ENCODE measurements at regions not wholly inside any gene's neighbourhood (a gene's known extent, or its start where the extent isn't known, plus 50 kb on each side); places are given as distances from the start of the nearest gene placed in this dataset.

- no peaks in the 10 kb centered on the region for H3K27me3 ChIP-seq (ENCODE audit: insufficient read depth)
- no peak for DNase-seq (ENCODE audit: low spot score)
- Mint-ChIP-seq H3K27me3 (ENCODE audit: insufficient read depth, low read depth, poor library complexity) (no peaks in the 10 kb centered on the region), H3K4me3 (no peak overlapping the region), H3K9me3 (no peaks in the 10 kb centered on the region), H3K36me3 (ENCODE audit: low read depth) (no peaks in the 10 kb centered on the region), H3K27ac (no peak overlapping the region), H3K4me1 (peaks cover 6% of the 10 kb centered on the region; the same call in 2 of the 3 replicates)
- H3K79me2 ChIP-seq (replicated peaks; ENCODE audit: insufficient read depth) = no peaks in the 10 kb centered on the region
- H3K36me3 ChIP-seq (ENCODE audit: insufficient read depth) = 0 out of 2 replicates have a peak, but pooled peaks cover 3% of the 10 kb centered on the region
- no peak overlapping the region for H3K4me3 ChIP-seq
- H3K4me2 ChIP-seq = no peak overlapping the region
- H3K4me1 ChIP-seq (ENCODE audit: insufficient read depth) = no peaks in the 10 kb centered on the region
- H2AFZ ChIP-seq = no peak overlapping the region
- no peak for ATAC-seq
- H3K9me2 ChIP-seq (ENCODE audit: insufficient read depth) = no peaks in the 10 kb centered on the region
- no peak overlapping the region for H3K27ac ChIP-seq (ENCODE audit: low read depth)
- H3F3A ChIP-seq (replicated peaks; ENCODE audit: low read depth) = no peaks in the 10 kb centered on the region
- TF ChIP-seq NANOG (IDR thresholded peaks at IDR 0.05; ENCODE audit: borderline replicate concordance) = no peak
- no peak for TF ChIP-seq EZH2 (IDR thresholded peaks at IDR 0.05; ENCODE audit: low read depth, unreplicated experiment)
- TF ChIP-seq, protein P1, sequence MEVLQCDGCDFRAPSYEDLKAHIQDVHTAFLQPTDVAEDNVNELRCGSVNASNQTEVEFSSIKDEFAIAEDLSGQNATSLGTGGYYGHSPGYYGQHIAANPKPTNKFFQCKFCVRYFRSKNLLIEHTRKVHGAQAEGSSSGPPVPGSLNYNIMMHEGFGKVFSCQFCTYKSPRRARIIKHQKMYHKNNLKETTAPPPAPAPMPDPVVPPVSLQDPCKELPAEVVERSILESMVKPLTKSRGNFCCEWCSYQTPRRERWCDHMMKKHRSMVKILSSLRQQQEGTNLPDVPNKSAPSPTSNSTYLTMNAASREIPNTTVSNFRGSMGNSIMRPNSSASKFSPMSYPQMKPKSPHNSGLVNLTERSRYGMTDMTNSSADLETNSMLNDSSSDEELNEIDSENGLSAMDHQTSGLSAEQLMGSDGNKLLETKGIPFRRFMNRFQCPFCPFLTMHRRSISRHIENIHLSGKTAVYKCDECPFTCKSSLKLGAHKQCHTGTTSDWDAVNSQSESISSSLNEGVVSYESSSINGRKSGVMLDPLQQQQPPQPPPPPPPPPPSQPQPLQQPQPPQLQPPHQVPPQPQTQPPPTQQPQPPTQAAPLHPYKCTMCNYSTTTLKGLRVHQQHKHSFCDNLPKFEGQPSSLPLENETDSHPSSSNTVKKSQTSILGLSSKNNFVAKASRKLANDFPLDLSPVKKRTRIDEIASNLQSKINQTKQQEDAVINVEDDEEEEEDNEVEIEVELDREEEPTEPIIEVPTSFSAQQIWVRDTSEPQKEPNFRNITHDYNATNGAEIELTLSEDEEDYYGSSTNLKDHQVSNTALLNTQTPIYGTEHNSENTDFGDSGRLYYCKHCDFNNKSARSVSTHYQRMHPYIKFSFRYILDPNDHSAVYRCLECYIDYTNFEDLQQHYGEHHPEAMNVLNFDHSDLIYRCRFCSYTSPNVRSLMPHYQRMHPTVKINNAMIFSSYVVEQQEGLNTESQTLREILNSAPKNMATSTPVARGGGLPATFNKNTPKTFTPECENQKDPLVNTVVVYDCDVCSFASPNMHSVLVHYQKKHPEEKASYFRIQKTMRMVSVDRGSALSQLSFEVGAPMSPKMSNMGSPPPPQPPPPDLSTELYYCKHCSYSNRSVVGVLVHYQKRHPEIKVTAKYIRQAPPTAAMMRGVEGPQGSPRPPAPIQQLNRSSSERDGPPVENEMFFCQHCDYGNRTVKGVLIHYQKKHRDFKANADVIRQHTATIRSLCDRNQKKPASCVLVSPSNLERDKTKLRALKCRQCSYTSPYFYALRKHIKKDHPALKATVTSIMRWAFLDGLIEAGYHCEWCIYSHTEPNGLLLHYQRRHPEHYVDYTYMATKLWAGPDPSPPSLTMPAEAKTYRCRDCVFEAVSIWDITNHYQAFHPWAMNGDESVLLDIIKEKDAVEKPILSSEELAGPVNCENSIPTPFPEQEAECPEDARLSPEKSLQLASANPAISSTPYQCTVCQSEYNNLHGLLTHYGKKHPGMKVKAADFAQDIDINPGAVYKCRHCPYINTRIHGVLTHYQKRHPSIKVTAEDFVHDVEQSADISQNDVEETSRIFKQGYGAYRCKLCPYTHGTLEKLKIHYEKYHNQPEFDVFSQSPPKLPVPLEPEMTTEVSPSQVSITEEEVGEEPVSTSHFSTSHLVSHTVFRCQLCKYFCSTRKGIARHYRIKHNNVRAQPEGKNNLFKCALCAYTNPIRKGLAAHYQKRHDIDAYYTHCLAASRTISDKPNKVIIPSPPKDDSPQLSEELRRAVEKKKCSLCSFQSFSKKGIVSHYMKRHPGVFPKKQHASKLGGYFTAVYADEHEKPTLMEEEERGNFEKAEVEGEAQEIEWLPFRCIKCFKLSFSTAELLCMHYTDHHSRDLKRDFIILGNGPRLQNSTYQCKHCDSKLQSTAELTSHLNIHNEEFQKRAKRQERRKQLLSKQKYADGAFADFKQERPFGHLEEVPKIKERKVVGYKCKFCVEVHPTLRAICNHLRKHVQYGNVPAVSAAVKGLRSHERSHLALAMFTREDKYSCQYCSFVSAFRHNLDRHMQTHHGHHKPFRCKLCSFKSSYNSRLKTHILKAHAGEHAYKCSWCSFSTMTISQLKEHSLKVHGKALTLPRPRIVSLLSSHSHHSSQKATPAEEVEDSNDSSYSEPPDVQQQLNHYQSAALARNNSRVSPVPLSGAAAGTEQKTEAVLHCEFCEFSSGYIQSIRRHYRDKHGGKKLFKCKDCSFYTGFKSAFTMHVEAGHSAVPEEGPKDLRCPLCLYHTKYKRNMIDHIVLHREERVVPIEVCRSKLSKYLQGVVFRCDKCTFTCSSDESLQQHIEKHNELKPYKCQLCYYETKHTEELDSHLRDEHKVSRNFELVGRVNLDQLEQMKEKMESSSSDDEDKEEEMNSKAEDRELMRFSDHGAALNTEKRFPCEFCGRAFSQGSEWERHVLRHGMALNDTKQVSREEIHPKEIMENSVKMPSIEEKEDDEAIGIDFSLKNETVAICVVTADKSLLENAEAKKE (CRISPR knock-in tag; IDR thresholded peaks at IDR 0.05) = no peak
- TF ChIP-seq, protein P2, sequence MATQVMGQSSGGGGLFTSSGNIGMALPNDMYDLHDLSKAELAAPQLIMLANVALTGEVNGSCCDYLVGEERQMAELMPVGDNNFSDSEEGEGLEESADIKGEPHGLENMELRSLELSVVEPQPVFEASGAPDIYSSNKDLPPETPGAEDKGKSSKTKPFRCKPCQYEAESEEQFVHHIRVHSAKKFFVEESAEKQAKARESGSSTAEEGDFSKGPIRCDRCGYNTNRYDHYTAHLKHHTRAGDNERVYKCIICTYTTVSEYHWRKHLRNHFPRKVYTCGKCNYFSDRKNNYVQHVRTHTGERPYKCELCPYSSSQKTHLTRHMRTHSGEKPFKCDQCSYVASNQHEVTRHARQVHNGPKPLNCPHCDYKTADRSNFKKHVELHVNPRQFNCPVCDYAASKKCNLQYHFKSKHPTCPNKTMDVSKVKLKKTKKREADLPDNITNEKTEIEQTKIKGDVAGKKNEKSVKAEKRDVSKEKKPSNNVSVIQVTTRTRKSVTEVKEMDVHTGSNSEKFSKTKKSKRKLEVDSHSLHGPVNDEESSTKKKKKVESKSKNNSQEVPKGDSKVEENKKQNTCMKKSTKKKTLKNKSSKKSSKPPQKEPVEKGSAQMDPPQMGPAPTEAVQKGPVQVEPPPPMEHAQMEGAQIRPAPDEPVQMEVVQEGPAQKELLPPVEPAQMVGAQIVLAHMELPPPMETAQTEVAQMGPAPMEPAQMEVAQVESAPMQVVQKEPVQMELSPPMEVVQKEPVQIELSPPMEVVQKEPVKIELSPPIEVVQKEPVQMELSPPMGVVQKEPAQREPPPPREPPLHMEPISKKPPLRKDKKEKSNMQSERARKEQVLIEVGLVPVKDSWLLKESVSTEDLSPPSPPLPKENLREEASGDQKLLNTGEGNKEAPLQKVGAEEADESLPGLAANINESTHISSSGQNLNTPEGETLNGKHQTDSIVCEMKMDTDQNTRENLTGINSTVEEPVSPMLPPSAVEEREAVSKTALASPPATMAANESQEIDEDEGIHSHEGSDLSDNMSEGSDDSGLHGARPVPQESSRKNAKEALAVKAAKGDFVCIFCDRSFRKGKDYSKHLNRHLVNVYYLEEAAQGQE (IDR thresholded peaks at IDR 0.05; ENCODE audit: unreplicated experiment) = no peak
- no peak for TF ChIP-seq POLR2AphosphoS5 (IDR thresholded peaks at IDR 0.05; ENCODE audit: low read depth)
- no peak for TF ChIP-seq CREB1 (CRISPR knock-in tag; IDR thresholded peaks at IDR 0.05; ENCODE audit: low read depth)
- TF ChIP-seq, protein P3, sequence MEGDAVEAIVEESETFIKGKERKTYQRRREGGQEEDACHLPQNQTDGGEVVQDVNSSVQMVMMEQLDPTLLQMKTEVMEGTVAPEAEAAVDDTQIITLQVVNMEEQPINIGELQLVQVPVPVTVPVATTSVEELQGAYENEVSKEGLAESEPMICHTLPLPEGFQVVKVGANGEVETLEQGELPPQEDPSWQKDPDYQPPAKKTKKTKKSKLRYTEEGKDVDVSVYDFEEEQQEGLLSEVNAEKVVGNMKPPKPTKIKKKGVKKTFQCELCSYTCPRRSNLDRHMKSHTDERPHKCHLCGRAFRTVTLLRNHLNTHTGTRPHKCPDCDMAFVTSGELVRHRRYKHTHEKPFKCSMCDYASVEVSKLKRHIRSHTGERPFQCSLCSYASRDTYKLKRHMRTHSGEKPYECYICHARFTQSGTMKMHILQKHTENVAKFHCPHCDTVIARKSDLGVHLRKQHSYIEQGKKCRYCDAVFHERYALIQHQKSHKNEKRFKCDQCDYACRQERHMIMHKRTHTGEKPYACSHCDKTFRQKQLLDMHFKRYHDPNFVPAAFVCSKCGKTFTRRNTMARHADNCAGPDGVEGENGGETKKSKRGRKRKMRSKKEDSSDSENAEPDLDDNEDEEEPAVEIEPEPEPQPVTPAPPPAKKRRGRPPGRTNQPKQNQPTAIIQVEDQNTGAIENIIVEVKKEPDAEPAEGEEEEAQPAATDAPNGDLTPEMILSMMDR (conservative IDR thresholded peaks at IDR 0.05; ENCODE audit: low read depth in 2 of 2) = no peak
- no peak for TF ChIP-seq JUNB (IDR thresholded peaks at IDR 0.05; ENCODE audit: unreplicated experiment)
- no peak for TF ChIP-seq ZNF114 (CRISPR knock-in tag; IDR thresholded peaks at IDR 0.05)
- no peak for TF ChIP-seq EZH2phosphoT487 (IDR thresholded peaks at IDR 0.05; ENCODE audit: unreplicated experiment)
- no peak for TF ChIP-seq ETS1 (IDR thresholded peaks at IDR 0.05)
- no peak for TF ChIP-seq ZNF331 (CRISPR knock-in tag; IDR thresholded peaks at IDR 0.05; ENCODE audit: low read depth)
- no peaks in the 10 kb centered on the region for H4K20me1 ChIP-seq (replicated peaks; ENCODE audit: insufficient read depth)
Measured at GRCh38 chr22:48819232-48819631, 1008.4 kb downstream of the BRD1 start.

Data from GM23338 (cell line).